CD14-positive monocyte (primary cell): ENCODE measurements at regions not wholly inside any gene's neighbourhood (a gene's known extent, or its start where the extent isn't known, plus 50 kb on each side); places are given as distances from the start of the nearest gene placed in this dataset.

Experiments used
- DNase-seq, 3 donors: peaks; one replicate each; pipeline ENCODE4 v3.0.0-alpha.2; 2011 to 2022
- H2AFZ ChIP-seq: 2 replicates; pipeline ENCODE4 v1.6.0; 2012; ENCODE audit warnings: mild to moderate bottlenecking, low read depth, low read length, inconsistent platforms; ENCODE audit not compliant: insufficient read depth, poor library complexity, severe bottlenecking
- H3K27ac ChIP-seq, 2 donors: 1 replicate in 1 of 2; 2 replicates in 1 of 2; pipeline ENCODE4 v1.5.1; 2012 to 2013; ENCODE audit warnings: low read length in 2 of 2, control low read depth in 1 of 2, inconsistent platforms in 1 of 2, low read depth in 1 of 2, mild to moderate bottlenecking in 1 of 2
- H3K27me3 ChIP-seq, 2 donors: one replicate each; pipeline versions ENCODE4 v1.6.0 to v1.6.1; 2011 to 2013; ENCODE audit warnings: low read length in 2 of 2; ENCODE audit not compliant: control insufficient read depth in 2 of 2, insufficient read depth in 2 of 2
- H3K36me3 ChIP-seq, 2 donors: replicated peaks in 1 of 2; 1 replicate in 1 of 2; 2 replicates in 1 of 2; pipeline versions ENCODE4 v1.5.1 to v1.6.1; 2012 to 2013; ENCODE audit warnings: low read length in 2 of 2, control low read depth in 1 of 2, inconsistent platforms in 1 of 2, mild to moderate bottlenecking in 1 of 2; ENCODE audit not compliant: insufficient read depth in 2 of 2, control insufficient read depth in 1 of 2
- H3K4me1 ChIP-seq, 2 donors: 1 replicate in 1 of 2; 2 replicates in 1 of 2; pipeline versions ENCODE4 v1.5.1 to v1.6.1; 2012 to 2013; ENCODE audit warnings: low read length in 2 of 2, control low read depth in 1 of 2, inconsistent platforms in 1 of 2, mild to moderate bottlenecking in 1 of 2, moderate library complexity in 1 of 2; ENCODE audit not compliant: insufficient read depth in 2 of 2, control insufficient read depth in 1 of 2
- H3K4me2 ChIP-seq: replicated peaks from 2 replicates; pipeline ENCODE3; 2012; ENCODE audit warnings: low read length, moderate library complexity, mild to moderate bottlenecking; ENCODE audit not compliant: poor library complexity, severe bottlenecking; ENCODE audit errors: extremely low read depth
- H3K4me3 ChIP-seq, 3 experiments: fragments of 200-600 bp in 1 of 3; sonication (generic) in 1 of 3; replicated peaks in 1 of 3; 1 replicate in 2 of 3; 2 replicates in 1 of 3; pipeline ENCODE4 v1.5.1; 2011 to 2013; ENCODE audit warnings: low read length in 3 of 3, mild to moderate bottlenecking in 3 of 3, control low read depth in 2 of 3, low read depth in 2 of 3, inconsistent platforms in 1 of 3, moderate library complexity in 1 of 3
- H3K79me2 ChIP-seq: 2 replicates; pipeline ENCODE4 v1.6.0; 2012; ENCODE audit warnings: mild to moderate bottlenecking, control low read depth, inconsistent platforms, low read length, moderate library complexity; ENCODE audit not compliant: insufficient read depth
- H3K9ac ChIP-seq: 2 replicates; pipeline ENCODE4 v1.6.0; 2017; ENCODE audit warnings: low read length, mild to moderate bottlenecking; ENCODE audit not compliant: insufficient read depth, poor library complexity, severe bottlenecking
- H3K9me3 ChIP-seq, 2 donors: replicated peaks in 1 of 2; 1 replicate in 1 of 2; 2 replicates in 1 of 2; pipeline versions ENCODE4 v1.5.1 to v1.6.1; 2012 to 2013; ENCODE audit warnings: low read length in 2 of 2, control low read depth in 1 of 2; ENCODE audit not compliant: control insufficient read depth in 1 of 2, insufficient read depth in 1 of 2
- H4K20me1 ChIP-seq: 2 replicates; pipeline ENCODE4 v1.6.0; 2012; ENCODE audit warnings: mild to moderate bottlenecking, low read length, control low read depth, moderate library complexity; ENCODE audit not compliant: insufficient read depth
- H3K27ac Mint-ChIP-seq, 7 donors: one replicate each; pipeline ENCODE4 v1.8.0; 2020; ENCODE audit warnings: mild to moderate bottlenecking in 7 of 7, mixed read lengths in 7 of 7, moderate library complexity in 6 of 7, inconsistent platforms in 2 of 7
- H3K27me3 Mint-ChIP-seq, 3 donors: one replicate each; pipeline ENCODE4 v1.8.0; 2021 to 2022; ENCODE audit warnings: low read depth in 3 of 3, mild to moderate bottlenecking in 3 of 3, mixed read lengths in 3 of 3, moderate library complexity in 3 of 3, inconsistent platforms in 1 of 3
- H3K36me3 Mint-ChIP-seq, 2 donors: one replicate each; pipeline ENCODE4 v1.8.0; 2020; ENCODE audit warnings: mixed read lengths in 2 of 2, inconsistent platforms in 1 of 2, mild to moderate bottlenecking in 1 of 2
- H3K4me1 Mint-ChIP-seq: one replicate; pipeline ENCODE4 v1.8.0; 2020; ENCODE audit warnings: mild to moderate bottlenecking, mixed read lengths
- H3K4me3 Mint-ChIP-seq, 2 donors: one replicate each; pipeline ENCODE4 v1.8.0; 2020; ENCODE audit warnings: mild to moderate bottlenecking in 2 of 2, mixed read lengths in 2 of 2, moderate library complexity in 1 of 2
- H3K9me3 Mint-ChIP-seq, 7 donors: one replicate each; pipeline ENCODE4 v1.8.0; 2020 to 2022; ENCODE audit warnings: mixed read lengths in 7 of 7, mild to moderate bottlenecking in 6 of 7, moderate library complexity in 6 of 7, inconsistent platforms in 2 of 7
- CTCF ChIP-seq: fragments of 200-600 bp; IDR thresholded peaks from one replicate; pipeline ENCODE4 v1.8.0; 2022; ENCODE audit warnings: antibody characterized with exemption, mild to moderate bottlenecking
- WGBS: methylation state at CpG from one replicate; pipeline ENCODE4 v1.1.5; 2013; ENCODE audit warnings: missing lambda C conversion rate; ENCODE audit not compliant: insufficient coverage; 5-methylcytosine and 5-hydroxymethylcytosine counted together
- intact Hi-C, 2 donors: fragments of 100-400 bp; cut with micrococcal nuclease; formaldehyde crosslinking; loops; one replicate each; pipeline versions ENCODE4 v1.15.0 to v1.15.1; 2023

- no peaks in the 10 kb centered on the region for H3K9me3 Mint-ChIP-seq
- H2AFZ ChIP-seq: no peak overlapping the region
- intact Hi-C loops: no loop called here
- H3K27me3 Mint-ChIP-seq: peaks cover 0 to 1% (median 0%) of the 10 kb centered on the region in 3 donors
- H3K9me3 ChIP-seq: no peaks in the 10 kb centered on the region
- no peaks in the 10 kb centered on the region for H3K27me3 ChIP-seq
- no peak overlapping the region for H3K4me3 Mint-ChIP-seq
- no peak for DNase-seq
- no peak overlapping the region for H3K4me2 ChIP-seq
- TF ChIP-seq CTCF: no peak
- WGBS: no CpG with 5 or more reads among the region's 4 CpGs
- no peak overlapping the region for H3K27ac ChIP-seq
- H3K79me2 ChIP-seq: no peaks in the 10 kb centered on the region
- no peaks in the 10 kb centered on the region for H3K4me1 Mint-ChIP-seq
- H3K4me3 ChIP-seq: no peak overlapping the region
- H3K36me3 Mint-ChIP-seq: no peaks in the 10 kb centered on the region
- no peaks in the 10 kb centered on the region for H4K20me1 ChIP-seq
- H3K36me3 ChIP-seq: no peaks in the 10 kb centered on the region
- no peak overlapping the region for H3K9ac ChIP-seq
- no peak overlapping the region for H3K27ac Mint-ChIP-seq
- no peaks in the 10 kb centered on the region for H3K4me1 ChIP-seq
These were observed 468.9 kb downstream of the MCTP2 start for GRCh38 chr15:94700211-94700610.

- no peak overlapping the region for H2AFZ ChIP-seq
- H3K27ac ChIP-seq: no peak overlapping the region
- Mint-ChIP-seq H3K36me3 (no peaks in the 10 kb centered on the region), H3K4me1 (no peaks in the 10 kb centered on the region), H3K27me3 (peaks cover 0 to 1% (median 1%) of the 10 kb centered on the region in 3 donors), H3K27ac (no peak overlapping the region), H3K9me3 (peaks cover 0 to 4% (median 0%) of the 10 kb centered on the region in 7 donors), H3K4me3 (no peak overlapping the region)
- no peak overlapping the region for H3K4me3 ChIP-seq
- DNase-seq: no peak
- no peaks in the 10 kb centered on the region for H3K9me3 ChIP-seq
- no peak overlapping the region for H3K4me2 ChIP-seq
- no peaks in the 10 kb centered on the region for H4K20me1 ChIP-seq
- no peaks in the 10 kb centered on the region for H3K27me3 ChIP-seq
- no peaks in the 10 kb centered on the region for H3K79me2 ChIP-seq
- 97% methylated on average over 12 of the region's 16 CpGs for WGBS
- TF ChIP-seq CTCF: no peak
- H3K36me3 ChIP-seq: no peaks in the 10 kb centered on the region
- H3K9ac ChIP-seq: no peak overlapping the region
- no peaks in the 10 kb centered on the region for H3K4me1 ChIP-seq
- intact Hi-C loops: no loop called here
These were observed 470.1 kb downstream of the MCTP2 start for GRCh38 chr15:94701281-94701985.
